GM10248 (cell line): ENCODE measurements at regions not wholly inside any gene's neighbourhood (a gene's known extent, or its start where the extent isn't known, plus 50 kb on each side); places are given as distances from the start of the nearest gene placed in this dataset.

Experiments used
- CTCF ChIA-PET: fragments of 300-600 bp; sonication (Branson Sonifier 250); formaldehyde crosslinking; extraction: SDS; loops from one replicate; lab custom pipeline; 2021; ENCODE audit warnings: antibody characterized with exemption; lab: Yijun Ruan, JAX
- POLR2A ChIA-PET: fragments of 350-650 bp; sonication (Branson Sonifier 250); formaldehyde crosslinking; extraction: SDS; loops from one replicate; lab custom pipeline; 2020; ENCODE audit warnings: antibody characterized with exemption; lab: Yijun Ruan, JAX
- DNase-seq: peaks from one replicate; pipeline ENCODE4 v3.0.0; 2012; ENCODE audit errors: extremely low spot score
- TF ChIP-seq, protein P1 (sequence below): IDR thresholded peaks from 2 replicates; pipeline ENCODE4 v1.5.1; 2012; ENCODE audit warnings: mild to moderate bottlenecking, low read depth; ENCODE audit errors: extremely low read depth, missing control alignments, control extremely low read depth

DNA sequence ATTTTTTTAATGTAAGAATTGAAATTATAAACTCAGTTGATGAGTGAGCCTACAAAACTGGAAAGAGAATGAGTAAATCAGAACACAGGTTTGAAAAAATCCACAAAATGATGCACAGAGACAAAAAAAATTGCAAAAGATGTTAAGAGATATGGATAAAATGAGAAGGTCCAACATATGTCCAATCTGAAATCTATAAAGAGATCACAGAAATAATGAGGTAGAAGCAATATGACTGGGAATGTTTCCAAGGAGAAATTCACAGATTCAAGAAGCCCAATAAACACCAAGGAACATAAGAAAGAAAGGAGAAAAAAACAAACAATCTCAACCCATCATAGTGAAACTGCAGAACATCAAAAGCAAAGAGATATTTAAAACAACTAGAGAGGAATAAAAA lies 288.4 kb upstream of the SLC30A5 start:
- DNase-seq, result no peak
- CTCF ChIA-PET, result interaction anchor here (1.5 kb wide), 1 partner anchor 9 kb away, joined by 3 read pairs; no protein-coding TSS in a partner anchor
- POLR2A ChIA-PET, result no interaction called here
- TF ChIP-seq, protein P1, sequence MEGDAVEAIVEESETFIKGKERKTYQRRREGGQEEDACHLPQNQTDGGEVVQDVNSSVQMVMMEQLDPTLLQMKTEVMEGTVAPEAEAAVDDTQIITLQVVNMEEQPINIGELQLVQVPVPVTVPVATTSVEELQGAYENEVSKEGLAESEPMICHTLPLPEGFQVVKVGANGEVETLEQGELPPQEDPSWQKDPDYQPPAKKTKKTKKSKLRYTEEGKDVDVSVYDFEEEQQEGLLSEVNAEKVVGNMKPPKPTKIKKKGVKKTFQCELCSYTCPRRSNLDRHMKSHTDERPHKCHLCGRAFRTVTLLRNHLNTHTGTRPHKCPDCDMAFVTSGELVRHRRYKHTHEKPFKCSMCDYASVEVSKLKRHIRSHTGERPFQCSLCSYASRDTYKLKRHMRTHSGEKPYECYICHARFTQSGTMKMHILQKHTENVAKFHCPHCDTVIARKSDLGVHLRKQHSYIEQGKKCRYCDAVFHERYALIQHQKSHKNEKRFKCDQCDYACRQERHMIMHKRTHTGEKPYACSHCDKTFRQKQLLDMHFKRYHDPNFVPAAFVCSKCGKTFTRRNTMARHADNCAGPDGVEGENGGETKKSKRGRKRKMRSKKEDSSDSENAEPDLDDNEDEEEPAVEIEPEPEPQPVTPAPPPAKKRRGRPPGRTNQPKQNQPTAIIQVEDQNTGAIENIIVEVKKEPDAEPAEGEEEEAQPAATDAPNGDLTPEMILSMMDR, result no peak

DNA sequence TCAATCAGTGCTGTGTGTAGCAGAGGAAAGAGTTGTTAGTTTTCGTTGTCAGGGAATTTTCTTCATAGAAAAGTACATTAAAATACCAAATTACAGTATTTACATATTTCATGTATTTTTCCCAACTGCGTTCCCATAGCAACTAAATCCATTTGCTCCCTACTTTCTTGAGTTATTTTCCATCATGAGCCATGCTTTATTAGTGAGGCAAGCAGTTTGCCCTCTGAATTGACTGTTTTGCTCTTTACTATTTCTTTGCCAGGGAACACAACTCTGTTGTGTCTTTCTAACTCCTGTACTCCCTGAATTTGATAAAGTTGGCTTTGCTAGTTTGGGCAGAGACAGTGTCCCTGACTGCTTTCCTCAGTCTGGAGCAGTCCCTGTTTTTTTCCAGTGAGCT lies 276.2 kb upstream of the SLC30A5 start:
- TF ChIP-seq, protein P1, result no peak
- no peak for DNase-seq
- ChIA-PET CTCF (no interaction called here), POLR2A (no interaction called here)

DNA sequence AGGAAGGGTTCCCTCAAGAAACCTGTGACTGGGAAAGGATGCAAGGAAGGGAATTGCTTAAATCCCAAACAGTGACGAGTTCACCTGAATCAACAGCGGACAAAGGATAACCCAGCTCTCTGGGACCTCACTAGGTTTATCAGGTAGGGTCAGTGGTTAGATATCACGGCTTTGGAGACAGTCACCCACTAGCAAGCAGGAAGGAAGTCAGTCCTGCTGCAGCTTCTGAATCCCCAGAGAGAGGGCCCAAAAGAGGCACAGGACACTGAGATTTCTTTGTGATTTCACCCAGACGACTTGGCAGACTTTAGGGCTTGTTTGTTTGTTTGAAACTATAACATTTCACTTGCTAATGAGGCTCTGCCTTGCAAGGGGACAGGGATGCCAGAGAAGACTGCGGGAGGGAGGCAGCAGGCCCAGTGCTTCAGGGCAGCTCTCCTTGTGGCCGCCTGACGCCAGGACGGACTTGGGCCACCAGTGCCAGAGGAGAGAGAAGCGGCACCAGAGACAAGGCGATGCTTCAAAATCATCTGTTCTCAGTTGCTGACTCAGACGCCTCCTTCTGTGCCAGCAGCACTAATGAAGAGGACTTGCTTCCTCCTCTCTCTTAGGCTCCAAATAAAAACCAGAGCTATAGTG lies 275.6 kb upstream of the SLC30A5 start:
- no peak for DNase-seq
- TF ChIP-seq, protein P1, result no peak
- ChIA-PET CTCF (no interaction called here), POLR2A (no interaction called here)

DNA sequence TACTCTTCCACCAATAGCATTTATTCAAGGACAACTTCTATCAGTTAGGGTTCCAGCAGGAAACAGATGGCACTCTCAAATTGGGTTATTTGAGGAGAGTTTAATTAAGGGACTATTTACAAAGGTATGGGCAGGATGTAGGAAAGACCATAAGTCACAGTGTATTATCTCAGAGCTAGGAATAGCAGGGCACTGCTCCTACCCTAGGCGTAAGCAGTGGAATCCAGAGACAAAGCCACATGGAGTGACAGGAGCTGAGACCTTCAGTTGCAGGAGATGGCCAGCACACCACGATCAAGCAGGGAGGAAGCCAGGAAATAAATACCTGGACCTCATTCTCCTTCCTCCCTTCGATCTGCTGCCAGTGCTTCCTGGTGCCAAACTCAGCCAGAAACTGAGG lies 274.9 kb upstream of the SLC30A5 start:
- CTCF ChIA-PET, result no interaction called here

DNA sequence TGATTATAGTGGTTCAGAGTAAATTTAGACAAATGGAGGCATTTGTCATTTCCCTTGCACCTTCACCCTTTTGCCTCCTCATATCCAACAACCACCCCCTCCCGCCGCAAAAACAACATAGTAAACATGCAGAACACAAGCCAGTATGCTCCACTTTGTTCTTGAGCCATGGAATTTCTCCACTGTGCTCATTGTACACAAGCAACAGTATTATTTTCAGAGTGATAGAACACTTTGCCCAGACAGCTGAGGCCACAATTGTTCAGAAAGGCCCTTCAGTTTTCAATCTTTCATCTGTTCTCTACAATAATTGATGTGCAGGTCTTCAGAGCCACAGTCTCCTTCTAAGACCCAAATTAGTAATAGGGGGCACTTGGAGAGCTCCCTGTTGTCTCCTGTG lies 272.8 kb upstream of the SLC30A5 start:
- DNase-seq, result no peak
- ChIA-PET POLR2A (interaction anchor here (0.6 kb wide), 1 partner anchor 23 kb away, joined by 3 read pairs; no protein-coding TSS in a partner anchor), CTCF (interaction anchor here (1.1 kb wide), 1 partner anchor 19 kb away, joined by 3 read pairs; no protein-coding TSS in a partner anchor)
- TF ChIP-seq, protein P1, result no peak

More for the DNA sequence above, 274.9 kb upstream of the SLC30A5 start:
- DNase-seq, result no peak
- TF ChIP-seq, protein P1, result no peak
- POLR2A ChIA-PET, result no interaction called here

DNA sequence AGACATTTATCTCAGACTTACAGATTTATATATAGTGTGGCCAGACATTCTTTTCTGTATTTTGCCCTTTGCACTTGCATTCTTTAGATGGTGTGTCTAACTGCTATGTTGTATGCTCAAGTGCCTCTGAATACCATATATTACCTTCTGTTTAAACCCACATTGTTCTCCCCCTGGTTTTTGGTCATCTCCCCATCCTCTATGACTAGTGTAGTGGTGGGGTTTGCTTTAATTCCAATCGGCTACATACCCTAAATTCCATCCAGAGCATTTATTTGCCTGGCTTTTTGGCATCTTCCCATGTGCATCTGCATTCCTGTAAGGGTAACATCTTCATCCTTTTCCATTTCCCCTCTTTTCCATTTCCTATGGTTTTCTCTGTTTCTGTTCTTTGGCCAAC lies 271.0 kb upstream of the SLC30A5 start:
- ChIA-PET POLR2A (no interaction called here), CTCF (interaction anchor here (1.8 kb wide), 1 partner anchor 21 kb away, joined by 4 read pairs; no protein-coding TSS in a partner anchor)
- TF ChIP-seq, protein P1, result no peak
- DNase-seq, result no peak
